ENCODE measurements at regions not wholly inside any gene's neighbourhood (a gene's known extent, or its start where the extent isn't known, plus 50 kb on each side); places are given as distances from the start of the nearest gene placed in this dataset.

DNA sequence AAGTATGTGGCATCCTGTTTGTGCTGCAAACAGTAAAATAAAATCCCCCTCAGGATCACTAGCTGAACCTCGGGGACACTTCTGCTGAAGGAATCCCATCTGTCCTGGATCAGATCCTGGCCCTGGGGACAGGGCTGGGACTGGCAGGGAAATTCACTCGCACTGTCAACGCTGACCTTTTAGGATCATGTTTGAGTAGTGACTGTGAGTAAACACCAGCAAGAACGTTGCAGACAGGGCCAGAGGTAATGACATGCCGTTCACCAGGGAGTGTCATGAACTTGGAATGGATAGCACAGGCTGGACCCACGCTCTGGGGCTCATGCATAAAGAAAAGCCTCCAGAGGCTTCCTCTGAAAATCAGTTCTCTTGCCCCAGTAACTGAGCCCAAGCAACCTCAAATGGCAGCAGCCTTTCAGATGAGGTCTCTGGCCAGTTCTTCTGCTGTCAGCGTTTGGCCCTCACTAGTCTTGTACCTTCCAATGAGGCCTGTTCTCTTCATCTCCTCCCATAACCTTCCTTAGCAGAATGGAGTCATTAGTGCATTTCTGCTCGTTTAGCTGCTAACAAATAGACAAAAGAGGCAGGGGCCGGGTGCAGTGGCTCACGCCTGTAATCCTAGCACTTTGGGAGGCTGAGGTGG is 51.0 kb upstream of the BARX2 start:
- DNase-seq: no peak

DNA sequence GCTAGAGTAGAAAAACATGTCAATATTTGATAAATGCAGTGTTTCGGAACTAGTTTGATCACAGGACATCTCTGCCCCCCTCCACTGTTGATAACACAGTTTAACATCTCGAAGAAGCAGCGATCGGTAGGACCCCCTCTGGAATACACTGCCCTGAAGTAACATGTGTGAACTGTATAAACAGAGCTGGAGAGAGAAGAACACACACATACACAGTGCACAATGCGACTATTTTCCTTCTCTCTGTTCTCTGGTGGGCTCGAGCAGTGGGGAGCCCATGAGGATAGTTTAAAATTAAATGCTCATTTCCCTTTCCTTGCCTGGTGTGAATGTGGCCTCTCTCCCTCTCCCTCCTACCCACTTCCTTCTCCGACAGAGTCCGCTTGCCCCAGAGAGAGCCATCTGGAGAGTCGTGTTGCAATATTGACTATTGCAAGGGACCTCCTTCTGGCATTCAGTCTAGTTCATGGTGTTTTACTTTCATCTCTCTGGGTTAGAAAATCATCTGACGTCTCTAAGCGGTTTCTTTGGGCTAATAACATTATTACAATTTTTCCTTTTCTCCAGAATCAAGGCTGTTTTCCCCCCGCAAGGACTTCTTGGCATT is 51.6 kb upstream of the BARX2 start:
- peak in 1 of 2 donors; percentile 31 for DNase-seq

DNA sequence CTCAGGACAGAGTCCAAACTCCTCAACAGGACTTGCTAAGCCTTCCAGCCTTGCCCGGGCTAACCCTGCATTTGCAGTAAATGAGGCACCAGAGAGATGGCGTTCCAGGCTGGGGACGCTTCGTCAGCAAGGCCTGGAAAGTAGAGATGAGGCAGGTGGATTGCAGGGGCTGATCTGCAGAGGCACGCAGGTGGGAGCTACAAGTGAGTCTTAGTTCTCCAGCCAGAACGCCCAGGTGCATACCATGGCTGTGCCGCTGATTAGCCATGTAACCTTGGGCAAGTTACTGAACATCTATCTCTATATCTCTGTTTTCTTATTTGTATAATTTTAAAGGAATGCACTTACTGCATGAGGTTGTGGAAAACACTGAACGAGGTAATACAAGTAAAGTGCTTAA is 52.7 kb upstream of the BARX2 start:
- no peak for DNase-seq

DNA sequence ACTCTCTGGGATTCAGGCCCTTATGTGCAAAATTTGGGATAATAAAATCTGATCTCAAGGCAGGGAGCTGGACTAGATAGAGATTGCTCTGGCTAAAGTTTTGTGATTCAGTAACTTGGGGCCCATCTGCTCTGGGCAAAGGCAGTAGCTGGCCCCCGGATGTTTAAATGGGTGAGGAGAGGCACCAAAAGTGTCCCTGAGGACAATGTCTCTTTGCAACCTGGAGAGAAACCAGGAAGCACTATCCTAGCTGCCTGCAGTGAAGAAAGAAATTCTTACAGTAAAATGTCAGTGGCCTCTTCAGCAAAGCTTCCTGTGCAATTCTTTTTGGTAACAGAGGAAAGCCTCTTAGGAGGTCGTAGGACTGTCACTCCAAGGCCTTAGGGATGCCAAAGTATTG is 54.6 kb upstream of the BARX2 start:
- DNase-seq: no peak

DNA sequence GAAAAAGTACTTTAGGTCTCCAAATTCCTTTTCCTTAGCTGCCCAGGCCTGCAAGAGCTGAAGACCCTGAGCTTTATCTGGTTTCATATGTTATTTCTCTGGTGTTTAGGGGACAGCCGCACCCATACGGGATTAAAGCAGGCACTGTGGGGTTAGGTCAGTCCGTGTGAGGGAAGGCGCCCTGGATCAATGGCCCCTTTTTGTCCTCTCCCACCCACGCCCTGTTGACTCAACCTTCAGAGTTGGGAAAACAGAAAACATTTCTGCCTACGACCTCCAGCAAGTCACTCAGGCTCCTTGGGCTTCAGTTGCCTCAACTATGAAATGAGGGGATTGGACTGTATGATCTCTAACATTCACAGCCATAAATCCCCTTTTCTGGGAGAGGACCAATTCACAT is 55.2 kb upstream of the BARX2 start:
- DNase-seq: no peak

DNA sequence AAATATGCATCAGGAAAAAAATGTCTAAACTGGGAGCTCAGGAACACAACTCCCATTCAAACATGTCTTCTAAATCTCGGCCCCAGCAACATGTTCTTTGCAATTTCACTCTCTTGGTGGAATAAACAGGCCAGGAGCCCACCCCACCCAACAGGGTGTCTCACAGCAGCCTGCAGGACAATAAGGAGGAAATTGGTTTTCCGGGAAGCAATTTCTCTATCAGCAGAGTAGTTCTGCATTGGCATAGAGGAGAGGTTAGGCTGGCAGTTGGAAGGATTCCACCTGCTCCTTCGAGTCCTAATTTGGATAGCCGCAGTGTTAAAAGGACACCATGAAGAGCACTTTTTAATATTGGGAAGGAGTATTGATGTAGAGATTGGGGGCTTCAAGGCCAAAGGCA is 55.9 kb upstream of the BARX2 start:
- no peak for DNase-seq

DNA sequence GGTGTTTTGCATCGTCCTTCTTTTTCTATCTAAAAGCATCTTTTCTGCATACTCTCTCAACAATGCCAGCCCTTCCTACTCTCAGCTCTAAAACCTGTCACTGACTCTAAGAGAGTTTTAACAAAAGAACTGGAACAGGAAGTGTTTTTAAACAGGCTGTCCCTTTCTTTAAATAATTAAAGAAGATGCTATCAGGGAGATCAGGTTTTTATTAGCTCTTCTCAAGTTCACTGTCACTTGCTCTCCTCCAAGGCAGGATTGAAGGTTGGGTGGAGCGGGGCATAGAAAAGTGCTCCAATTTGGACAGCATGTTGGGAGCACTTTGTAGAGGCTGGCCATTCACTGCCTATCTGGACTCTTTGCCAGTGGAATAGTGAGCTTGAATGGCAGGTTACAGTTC is 56.4 kb upstream of the BARX2 start:
- DNase-seq: no peak

DNA sequence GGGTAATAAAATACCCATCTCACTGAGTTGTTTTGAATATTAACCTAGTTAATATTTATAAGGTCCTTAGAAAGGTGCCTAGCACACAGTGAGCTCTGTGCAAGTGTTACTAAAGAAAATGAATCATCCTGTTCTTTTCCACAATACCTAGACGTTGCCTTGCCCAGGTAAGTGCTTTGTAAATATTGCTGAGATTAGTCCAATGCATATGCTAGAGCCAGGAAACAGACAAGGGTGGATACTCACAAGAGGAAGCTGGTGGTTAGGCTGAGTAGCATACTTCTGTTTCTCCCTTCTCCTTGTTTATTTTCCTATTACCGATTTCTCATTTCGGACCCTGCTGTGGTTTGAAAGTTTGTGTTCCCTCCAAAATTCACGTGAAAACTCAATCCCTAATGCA is 58.1 kb upstream of the BARX2 start:
- DNase-seq: no peak

DNA sequence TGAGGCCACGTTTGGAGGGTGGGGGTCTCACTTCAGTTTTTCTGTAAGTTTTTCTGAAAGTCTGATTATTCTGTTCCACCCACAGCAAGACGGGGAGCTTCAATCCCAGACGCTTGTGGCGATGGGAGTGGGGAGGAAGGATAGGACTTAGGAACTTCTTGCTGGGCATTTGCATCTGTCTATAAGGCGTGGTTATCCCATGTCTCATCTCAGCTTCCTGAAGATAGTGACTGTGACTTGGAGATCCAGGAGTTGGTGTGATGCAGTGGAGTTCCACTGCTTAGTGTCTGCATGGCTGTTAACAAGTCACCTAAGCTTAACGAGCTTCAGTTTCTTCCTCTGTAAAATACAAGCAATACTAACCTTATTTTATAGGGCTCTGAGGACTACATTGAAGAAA is 58.9 kb upstream of the BARX2 start:
- no peak for DNase-seq

DNA sequence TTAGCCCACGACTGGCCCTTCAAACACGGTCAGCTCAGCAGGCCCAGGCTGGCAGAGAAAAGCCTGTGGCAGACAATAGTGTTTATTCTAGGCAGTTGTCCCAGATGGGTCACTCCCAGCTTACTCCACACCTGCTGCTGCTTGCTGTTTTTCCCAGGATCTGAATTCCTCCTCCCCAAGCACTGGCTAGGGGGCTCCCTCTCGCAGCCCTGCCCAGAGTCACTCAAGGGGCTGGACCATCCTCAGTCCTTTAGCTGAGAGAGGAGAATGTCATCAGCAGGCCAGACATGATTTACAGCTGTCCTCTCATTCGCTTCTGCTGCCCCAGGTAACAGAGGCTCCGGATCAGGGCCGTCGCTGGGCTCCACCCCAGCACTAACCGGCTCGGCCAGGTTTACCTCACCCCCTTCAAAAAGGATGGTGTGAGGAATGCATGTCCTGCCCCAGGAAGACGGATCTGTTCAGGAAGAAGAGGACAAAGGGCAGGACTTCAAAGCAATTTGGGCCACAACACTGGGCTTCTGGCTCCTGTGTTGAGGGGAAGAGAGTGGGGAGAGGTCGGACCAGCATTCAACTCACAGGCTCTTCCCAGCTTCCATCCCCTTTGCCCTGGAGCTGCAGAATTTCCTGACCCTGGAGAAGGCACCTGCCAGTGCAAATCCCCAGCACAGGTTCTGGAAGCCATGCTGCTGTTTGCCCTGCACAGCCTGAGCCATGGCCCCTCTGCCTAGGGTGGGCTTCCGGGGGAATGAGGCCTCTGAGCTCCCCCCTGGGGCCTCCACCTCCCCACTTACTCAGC is 59.7 kb upstream of the BARX2 start:
- DNase-seq: no peak

DNA sequence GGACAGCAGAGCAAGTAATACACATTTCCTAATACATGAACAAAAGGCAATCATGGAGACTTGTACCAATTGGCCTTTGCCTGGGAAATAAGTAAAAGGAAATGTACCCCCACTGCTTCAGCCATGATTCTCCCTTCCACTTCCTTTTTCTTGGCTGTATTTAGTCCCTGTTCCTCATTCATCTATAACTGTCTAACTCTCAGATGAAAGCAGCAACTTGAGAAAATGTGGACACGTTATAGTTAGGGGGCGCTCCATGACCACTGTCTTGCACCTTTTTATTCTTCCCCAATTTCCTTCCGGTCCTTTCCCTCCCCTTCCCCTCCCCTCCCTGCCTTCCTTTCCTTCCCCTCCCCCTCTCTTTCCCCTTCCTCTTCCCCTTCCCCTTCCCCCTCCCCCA is 61.3 kb upstream of the BARX2 start:
- DNase-seq: no peak

DNA sequence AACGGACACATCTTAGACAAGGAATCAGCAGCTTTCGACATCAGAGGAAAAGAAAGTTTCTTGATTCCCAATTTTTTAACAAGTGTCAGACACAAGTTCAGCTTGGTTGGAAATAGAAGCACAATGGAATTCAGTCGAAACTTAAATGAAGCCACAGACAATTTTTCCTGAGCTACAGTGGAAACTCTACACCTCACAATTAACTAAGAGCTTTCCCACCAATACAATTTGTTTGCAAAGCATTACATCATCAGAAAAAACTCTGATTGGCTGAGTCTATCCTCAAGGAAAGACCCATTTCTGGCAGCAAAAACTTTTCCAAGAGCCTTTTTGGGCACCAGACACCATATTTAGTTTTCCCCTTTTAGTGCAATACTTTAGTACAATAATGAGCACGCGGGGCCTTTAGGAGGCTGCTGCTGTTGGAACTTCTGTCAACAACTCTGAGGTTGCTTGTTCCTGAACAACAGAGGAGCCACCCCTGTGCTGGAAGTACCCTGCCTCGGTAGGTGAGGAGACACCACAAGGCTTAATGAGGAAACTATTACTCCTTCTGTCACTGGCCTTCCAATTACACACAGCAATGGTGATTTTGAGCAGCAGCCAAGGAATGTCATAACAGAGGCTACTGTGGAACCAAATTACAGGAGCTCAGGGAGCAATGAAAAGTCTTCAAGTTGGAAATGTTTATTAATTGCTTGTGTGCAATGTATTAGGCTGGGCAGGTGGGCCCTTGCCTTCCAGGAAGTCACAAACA is 61.9 kb upstream of the BARX2 start:
- DNase-seq: peak in 1 of 2 donors; percentile 34

DNA sequence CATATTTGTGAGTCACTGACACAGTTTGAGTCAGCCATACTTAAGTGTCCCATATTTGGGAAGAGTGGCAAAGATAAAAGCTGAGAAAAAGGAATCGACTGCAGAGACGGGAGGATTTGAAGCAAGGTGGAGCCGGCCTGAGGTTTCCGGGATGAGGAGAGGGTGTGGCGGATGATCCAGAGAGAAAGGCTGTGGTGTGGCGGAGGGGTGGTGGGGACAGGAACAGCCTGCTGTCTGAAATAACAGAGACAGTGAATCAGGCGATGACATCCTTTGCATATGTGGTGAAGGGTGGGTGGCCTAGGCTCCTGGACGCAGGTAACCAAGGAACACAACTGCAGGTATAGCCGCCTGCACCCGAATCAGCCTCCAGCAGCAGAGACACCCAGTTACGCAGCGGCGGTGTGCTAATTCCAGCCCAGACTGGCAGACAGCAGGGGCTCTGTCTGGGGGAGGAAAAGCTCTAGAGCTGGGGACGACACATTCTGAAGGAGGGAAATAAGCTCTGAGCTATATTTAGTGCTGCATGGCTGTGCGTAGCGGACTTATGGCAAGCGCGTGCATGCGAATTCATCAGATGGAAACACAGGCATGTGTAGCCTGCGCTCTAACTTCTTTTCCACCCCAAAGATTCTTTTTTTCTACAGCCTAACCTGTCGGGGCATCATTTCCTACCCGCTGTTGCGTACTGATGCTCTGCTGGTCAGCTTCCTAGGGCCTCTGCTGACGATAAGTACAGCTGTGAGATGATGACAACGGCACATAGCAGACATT is 62.7 kb upstream of the BARX2 start:
- DNase-seq: no peak

DNA sequence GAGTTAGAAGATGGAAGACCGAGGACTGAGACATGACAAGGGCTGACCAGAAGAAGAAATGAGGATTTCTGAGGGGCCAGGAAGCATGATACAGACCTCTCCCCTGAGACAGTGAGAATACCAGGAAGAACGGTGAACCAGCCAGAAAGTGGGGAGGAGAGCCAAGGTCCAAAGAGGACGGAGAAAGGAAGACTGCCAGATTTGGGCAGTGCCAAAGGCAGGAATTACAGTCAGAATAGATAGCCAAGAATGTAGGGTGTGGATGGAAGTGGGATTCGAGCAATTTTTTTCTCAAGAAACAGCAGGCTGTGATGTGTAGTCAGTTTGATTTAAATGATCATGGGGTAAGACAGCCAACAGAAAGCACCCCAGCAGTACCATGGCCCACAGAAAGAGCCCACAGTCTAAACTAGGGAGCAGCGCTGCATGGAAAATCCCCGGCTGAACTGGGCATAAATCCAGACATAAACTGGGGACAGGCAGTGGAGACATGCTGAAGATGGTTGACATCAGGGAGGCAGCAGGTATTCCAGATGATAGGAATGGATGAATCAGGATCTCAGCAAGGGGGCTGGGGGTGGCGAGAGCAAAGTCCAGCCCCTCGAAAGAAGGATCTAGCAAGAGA is 67.3 kb upstream of the BARX2 start:
- no peak for DNase-seq

DNA sequence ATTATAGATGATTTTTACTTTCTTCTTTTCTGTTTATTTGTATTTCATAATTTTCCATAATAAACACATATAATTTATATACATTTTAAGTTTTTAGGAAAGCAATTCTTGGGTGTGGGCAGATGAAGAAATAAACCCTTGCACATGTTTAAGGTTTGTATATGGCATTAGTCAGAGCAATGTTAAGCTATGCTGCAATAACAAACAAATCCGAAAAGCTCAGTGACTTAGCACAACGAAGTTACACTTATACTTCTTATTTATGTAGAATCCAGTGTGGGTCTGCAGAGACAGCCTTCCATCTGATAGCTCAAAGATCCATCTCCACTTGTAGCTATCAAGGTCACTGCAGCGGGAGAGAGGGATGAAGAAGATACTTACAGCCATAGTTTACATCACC is 68.5 kb upstream of the BARX2 start:
- DNase-seq: no peak

DNA sequence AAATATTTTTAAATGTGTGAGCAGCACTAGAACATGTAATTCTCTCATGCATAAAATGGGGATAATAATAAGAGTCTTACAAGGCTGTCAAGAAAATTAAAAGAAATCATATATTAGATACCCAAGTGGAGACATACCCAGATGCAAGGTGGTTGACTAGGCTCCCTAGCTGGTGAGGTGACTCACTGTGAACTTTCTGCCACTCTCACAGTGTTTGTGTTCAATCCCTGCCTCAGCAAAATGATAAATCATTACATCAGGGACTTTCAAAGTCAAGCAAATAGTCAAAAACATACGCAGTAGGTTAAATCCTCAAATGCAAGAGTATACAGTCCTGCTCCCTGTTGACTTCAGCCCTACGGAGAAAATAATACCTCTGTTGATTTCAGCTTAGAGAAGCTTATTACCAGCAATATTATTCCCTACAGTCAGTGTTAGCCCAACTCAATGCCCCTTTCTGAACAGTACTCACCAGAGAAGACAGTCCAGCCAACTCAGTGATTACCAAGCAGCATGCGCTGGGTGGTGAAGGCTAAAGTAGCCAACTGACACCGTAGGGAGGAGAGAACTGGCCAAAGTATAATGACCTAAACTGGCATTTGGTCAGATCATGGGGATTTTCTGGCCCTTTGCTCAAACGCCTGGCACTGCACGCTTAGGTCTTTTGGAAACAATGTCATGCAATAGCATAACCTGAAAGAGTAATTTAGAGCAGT is 73.1 kb upstream of the BARX2 start:
- DNase-seq: no peak

DNA sequence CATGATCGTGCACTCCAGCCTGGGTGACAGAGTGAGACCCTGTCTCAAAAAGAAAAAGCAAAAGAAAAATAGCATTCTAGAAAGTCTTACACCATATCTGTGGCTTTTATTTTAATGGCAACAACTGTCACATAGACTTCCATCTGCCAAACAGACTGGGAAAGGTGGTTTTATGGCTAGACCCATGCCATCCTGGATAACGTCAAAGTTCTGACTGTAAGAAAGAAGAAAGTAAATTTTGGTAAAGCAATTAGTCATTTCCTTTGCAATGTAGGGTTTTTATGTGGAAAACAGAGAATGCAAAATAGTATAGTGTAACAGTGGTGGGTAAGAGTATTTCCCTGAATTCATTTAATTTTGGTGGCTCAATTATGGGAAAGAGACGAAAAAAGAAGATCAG is 75.5 kb upstream of the BARX2 start:
- DNase-seq: no peak

DNA sequence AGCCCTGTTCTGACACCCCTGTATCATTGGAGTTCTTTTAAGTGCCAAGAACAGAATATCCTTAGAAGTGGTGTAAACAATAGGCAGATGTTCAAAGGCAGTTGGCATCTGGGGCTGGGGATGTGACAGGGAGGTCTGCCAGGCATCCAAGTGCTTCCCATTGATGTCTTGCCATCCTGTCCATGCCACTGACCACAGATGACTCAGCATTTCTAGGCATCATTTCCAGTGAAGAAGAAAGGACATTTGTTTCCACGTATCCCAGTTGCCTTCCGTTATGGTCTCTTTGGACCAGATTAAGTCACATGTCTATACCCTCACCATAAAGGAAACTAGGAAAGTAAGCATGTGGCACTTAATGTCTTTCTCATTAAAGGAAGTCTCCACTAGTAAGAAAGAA is 76.7 kb upstream of the BARX2 start:
- DNase-seq: no peak

DNA sequence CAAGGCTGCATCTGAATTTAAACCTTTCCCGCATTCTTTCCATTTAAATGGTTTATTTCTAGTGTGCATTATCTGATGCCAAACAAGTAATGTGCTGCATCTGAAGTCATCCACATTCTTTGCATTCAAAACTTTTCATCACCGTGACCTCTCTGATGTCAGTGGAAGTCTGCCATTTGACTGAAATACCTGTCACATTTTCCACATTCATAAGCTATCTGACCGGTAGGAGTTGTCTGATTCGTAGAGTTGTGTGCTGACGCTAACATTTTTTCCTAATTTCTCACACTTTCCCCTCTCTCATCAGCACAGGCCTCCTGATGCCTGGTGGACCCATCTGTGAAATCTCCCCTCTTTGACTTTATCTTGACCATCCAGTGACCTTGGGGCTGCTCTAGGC is 79.9 kb upstream of the BARX2 start:
- no peak for DNase-seq

DNA sequence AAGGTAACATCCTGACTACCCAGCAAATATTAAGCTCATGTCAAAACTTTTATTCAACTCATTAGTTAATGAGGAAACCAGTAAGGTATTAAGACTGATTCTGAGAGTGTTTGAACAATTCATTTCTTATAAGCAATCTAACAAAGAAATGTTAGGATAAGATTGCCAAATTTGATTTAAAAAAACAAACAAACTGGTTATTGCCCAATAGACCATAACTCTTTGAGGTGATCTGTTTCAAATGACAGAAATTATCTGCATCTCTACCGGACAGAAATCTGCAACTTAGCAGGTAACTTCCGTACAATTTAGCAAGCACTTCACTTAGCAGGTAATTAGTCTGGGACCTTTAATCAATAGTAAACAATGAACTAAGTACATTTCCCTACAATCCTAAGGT is 82.9 kb upstream of the BARX2 start:
- DNase-seq: no peak

DNA sequence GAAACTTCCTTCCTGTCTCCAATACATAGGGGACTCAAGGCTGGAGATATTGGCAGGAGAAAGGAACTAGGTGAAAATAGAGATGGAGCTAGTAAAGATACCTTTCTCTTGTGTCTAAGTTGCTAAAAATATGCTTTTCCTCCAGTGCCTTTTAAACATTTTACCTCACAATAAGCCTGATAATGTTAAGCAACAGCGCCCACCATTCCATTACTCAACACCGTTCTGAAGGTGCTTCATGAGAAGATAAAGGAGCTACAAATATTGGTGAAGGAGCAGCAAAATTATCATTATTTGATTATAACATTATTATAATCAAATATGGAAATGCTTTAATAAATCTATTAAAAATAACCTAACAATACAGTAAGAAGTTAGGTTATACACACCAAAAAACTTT is 83.6 kb upstream of the BARX2 start:
- DNase-seq: no peak

DNA sequence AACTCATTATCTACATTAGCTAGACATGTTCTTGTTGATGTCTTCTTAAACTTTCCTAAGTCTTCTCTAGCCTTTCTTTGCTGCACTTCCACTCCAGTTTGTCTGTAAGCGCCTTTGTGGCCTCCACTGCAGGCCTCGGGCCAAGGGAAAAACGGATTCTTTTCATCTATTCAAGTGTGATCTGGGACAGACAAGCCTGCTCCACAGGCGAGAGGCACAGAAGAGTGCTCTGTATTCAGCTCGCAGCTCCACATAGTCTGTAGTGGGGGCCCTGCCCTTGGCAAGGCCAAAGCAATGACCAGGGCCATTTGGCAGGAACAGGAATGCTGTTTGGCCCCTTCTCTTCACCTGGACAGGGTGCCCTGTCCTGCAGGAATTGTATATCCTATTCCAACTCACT is 84.1 kb upstream of the BARX2 start:
- peak; percentile 72 to 87 for DNase-seq

All from hippocampal formation (tissue), 2 donors.